T-helper 1 cell (primary cell): ENCODE measurements at regions not wholly inside any gene's neighbourhood (a gene's known extent, or its start where the extent isn't known, plus 50 kb on each side); places are given as distances from the start of the nearest gene placed in this dataset.

Experiments used
- DNase-seq, 5 donors: peaks; one replicate each; pipeline ENCODE4 v3.0.0-alpha.2; 2012 to 2020

GRCh38 chr9:32300373-32300772 is 84.1 kb upstream of the ACO1 start:
- no peak for DNase-seq

GRCh38 chr9:32304495-32304894 is 79.9 kb upstream of the ACO1 start:
- DNase-seq: no peak

GRCh38 chr9:32306006-32306405 is 78.4 kb upstream of the ACO1 start:
- DNase-seq: no peak

- DNase-seq: no peak
These were observed 65.0 kb upstream of the ACO1 start for GRCh38 chr9:32319312-32319929.

DNA sequence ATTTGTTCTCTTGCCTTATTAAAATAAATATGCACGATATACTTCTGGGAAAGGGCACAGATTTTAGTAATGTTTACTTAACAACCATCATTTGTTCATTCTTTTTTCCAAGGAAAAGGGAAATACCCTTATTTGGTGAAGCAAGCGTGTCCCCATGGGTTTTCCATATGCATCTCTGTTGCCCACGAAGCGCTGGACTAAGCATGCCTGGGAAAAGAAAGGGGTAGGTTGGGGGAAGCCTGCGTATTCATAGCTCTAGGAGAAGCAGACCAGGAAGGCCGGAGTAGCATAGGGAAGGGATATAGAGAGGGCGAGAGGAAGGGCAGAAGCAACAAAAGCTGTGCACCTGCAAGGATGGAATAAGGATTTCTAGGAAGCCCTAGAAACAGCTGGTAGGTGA is 61.8 kb upstream of the ACO1 start:
- no peak for DNase-seq

GRCh38 chr9:32326146-32326545 is 58.3 kb upstream of the ACO1 start:
- no peak for DNase-seq

- no peak for DNase-seq
These were observed 53.2 kb upstream of the ACO1 start for GRCh38 chr9:32331240-32331639.

GRCh38 chr9:32334112-32334511 is 50.3 kb upstream of the ACO1 start:
- no peak for DNase-seq
